BE2C (cell line): ENCODE measurements at regions not wholly inside any gene's neighbourhood (a gene's known extent, or its start where the extent isn't known, plus 50 kb on each side); places are given as distances from the start of the nearest gene placed in this dataset.

Experiments used
- DNase-seq: peaks from one replicate; pipeline ENCODE4 v3.0.0-alpha.2; 2020
- H3K27me3 ChIP-seq: fragments of 250-450 bp; sonication (Bioruptor Pico); 2 replicates; pipeline ENCODE4 v1.5.1; 2020; ENCODE audit warnings: mild to moderate bottlenecking
- H3K36me3 ChIP-seq: fragments of 250-450 bp; sonication (Bioruptor Pico); 2 replicates; pipeline ENCODE4 v1.5.1; 2020; ENCODE audit warnings: mild to moderate bottlenecking
- H3K4me1 ChIP-seq: fragments of 250-450 bp; sonication (Bioruptor Pico); 2 replicates; pipeline ENCODE4 v1.5.1; 2020
- H3K4me3 ChIP-seq: 2 replicates; pipeline ENCODE4 v1.5.1; 2011; ENCODE audit warnings: low read depth, low read length
- H3K9me3 ChIP-seq: fragments of 250-450 bp; sonication (Bioruptor Pico); 2 replicates; pipeline ENCODE4 v1.5.1; 2020
- TF ChIP-seq, protein P1 (sequence below): IDR thresholded peaks from 2 replicates; pipeline ENCODE4 v1.5.1; 2012; ENCODE audit warnings: mild to moderate bottlenecking, low read depth, low read length

DNA sequence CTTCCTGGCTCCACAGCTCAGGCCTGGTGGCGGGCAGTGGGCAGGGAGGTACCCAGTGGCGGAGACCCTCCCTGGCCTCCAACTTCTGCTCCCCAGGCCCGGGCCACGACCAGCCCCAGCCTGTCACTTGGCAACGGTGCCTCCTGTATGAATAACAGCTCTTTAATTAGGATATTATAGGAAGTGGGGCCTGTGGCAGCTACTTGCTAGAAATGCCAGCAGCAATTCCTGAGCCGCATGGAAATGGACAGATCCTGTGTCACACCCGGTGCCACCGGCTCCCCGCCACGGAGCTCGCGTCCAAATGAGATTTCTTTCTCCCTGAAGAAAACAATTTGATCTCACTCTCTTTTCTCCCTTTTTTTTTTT, 104.5 kb downstream of the CHST1 start:
- peak; percentile 16 for DNase-seq

DNA sequence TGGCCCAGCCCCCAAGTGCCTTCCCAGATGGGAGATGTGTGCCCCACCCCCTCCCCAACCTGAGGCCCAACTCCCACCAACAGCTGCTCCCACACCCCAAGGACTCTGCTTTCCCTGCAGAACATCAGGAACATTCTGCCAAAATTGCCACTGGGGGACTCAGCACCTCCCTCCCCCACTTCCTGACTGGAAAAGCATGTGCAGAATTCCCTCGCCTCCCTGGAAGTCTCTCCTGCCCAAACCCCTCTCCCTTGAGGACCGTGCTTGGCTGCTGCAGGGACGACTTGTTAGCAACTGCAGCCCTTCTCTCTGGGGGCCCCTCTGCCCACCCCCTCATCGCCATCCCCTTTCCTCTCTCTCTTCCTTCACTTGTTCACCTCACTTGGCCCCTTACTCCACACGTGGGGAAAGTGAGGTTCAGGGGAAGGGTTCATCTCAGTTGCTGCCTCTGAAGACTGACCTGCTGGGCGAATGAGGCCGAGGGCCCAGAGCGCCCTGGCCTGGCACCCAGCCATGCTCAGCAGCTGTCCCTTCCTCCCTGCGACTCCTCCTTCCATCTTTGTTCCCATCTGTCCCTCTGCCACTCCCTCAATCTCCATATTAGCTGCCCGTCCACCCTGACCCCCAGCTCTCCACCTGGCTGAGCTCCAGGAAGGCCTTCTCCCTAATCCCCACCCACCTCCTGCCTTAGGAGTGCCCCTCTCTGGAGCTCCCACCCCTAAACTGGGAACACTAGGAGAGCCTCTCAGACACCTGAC, 105.1 kb downstream of the CHST1 start:
- H3K9me3 ChIP-seq = no peaks in the 10 kb centered on the region
- TF ChIP-seq, protein P1, sequence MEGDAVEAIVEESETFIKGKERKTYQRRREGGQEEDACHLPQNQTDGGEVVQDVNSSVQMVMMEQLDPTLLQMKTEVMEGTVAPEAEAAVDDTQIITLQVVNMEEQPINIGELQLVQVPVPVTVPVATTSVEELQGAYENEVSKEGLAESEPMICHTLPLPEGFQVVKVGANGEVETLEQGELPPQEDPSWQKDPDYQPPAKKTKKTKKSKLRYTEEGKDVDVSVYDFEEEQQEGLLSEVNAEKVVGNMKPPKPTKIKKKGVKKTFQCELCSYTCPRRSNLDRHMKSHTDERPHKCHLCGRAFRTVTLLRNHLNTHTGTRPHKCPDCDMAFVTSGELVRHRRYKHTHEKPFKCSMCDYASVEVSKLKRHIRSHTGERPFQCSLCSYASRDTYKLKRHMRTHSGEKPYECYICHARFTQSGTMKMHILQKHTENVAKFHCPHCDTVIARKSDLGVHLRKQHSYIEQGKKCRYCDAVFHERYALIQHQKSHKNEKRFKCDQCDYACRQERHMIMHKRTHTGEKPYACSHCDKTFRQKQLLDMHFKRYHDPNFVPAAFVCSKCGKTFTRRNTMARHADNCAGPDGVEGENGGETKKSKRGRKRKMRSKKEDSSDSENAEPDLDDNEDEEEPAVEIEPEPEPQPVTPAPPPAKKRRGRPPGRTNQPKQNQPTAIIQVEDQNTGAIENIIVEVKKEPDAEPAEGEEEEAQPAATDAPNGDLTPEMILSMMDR = no peak
- no peak overlapping the region for H3K4me3 ChIP-seq
- H3K36me3 ChIP-seq = no peaks in the 10 kb centered on the region
- H3K27me3 ChIP-seq = no peaks in the 10 kb centered on the region
- H3K4me1 ChIP-seq = 0 out of 2 replicates have a peak, but pooled peaks cover 3% of the 10 kb centered on the region
- peak; percentile 43 for DNase-seq

More for the DNA sequence above, 104.5 kb downstream of the CHST1 start:
- Histone ChIP-seq H3K36me3 (no peaks in the 10 kb centered on the region), H3K4me1 (0 out of 2 replicates have a peak, but pooled peaks cover 3% of the 10 kb centered on the region), H3K9me3 (no peaks in the 10 kb centered on the region), H3K27me3 (no peaks in the 10 kb centered on the region), H3K4me3 (no peak overlapping the region)
- TF ChIP-seq, protein P1 = no peak

DNA sequence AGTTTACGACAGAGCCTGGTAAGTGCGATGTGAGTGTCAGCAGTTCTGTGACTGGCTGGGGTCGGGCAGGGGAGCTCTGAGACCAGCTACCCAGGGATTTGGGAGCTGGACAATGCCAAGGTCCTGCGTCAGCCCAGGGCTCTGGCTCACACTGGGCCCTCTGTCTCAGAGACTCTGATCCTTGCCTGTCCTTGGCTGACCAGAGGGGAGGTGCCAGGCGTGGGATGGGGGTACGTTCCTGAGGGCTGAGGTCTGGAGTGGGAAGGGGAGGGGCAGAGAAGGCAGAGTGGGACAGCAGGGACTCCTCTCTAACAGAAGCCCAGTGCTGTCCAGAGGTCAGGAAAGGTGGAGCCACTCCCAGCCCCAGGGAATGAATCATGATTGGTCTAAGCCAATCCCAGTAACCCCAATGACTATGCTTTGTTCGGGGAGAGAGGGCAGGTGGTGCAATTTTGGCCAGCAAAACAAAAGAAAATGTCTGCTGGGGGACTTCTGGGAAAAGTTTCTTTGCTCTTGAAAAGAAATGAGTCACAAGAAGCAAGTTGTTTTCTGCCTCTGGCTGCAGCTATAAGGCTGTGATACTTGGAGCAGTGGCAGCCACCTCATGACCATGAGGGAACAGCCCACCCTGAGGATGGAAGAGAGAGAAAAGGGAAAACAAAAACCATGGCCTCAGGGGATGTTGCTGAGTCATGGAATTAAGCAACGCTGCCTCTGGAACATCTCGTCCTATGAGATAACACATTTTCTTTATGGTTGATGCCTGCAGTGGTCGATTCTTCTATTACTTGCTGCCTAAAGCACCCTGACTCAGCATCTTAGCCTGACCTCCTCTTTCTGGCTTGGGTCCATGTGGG, 108.3 kb downstream of the CHST1 start:
- 0 out of 2 replicates have a peak, but pooled peaks cover 3% of the 10 kb centered on the region for H3K4me1 ChIP-seq
- no peak overlapping the region for H3K4me3 ChIP-seq
- no peaks in the 10 kb centered on the region for H3K9me3 ChIP-seq
- no peaks in the 10 kb centered on the region for H3K27me3 ChIP-seq
- TF ChIP-seq, protein P1 = no peak
- H3K36me3 ChIP-seq = no peaks in the 10 kb centered on the region
- no peak for DNase-seq

GRCh38 chr11:45554230-45554967, 111.0 kb downstream of the CHST1 start:
- no peak for DNase-seq
- no peaks in the 10 kb centered on the region for H3K4me1 ChIP-seq
- no peaks in the 10 kb centered on the region for H3K27me3 ChIP-seq
- no peaks in the 10 kb centered on the region for H3K36me3 ChIP-seq
- no peaks in the 10 kb centered on the region for H3K9me3 ChIP-seq
- no peak overlapping the region for H3K4me3 ChIP-seq
- TF ChIP-seq, protein P1 = no peak

GRCh38 chr11:45553383-45553936, 112.0 kb downstream of the CHST1 start:
- DNase-seq = no peak
- no peaks in the 10 kb centered on the region for H3K9me3 ChIP-seq
- H3K36me3 ChIP-seq = no peaks in the 10 kb centered on the region
- TF ChIP-seq, protein P1 = no peak
- no peaks in the 10 kb centered on the region for H3K4me1 ChIP-seq
- H3K27me3 ChIP-seq = no peaks in the 10 kb centered on the region
- no peak overlapping the region for H3K4me3 ChIP-seq
